Neural progenitor cell (in vitro differentiated cells): ENCODE measurements at regions not wholly inside any gene's neighbourhood (a gene's known extent, or its start where the extent isn't known, plus 50 kb on each side); places are given as distances from the start of the nearest gene placed in this dataset.
A peak's percentile ranks its signal among the peaks of the same experiment; 100 is the strongest.

Experiments used
- EZH2phosphoT487 ChIP-seq: fragments of 200-600 bp; sonication (generic); IDR thresholded peaks from 2 replicates; pipeline ENCODE4 v1.6.1; 2017; ENCODE audit warnings: antibody characterized with exemption
- TF ChIP-seq, protein P1 (sequence below): fragments of 200-600 bp; sonication (generic); IDR thresholded peaks from 2 replicates; pipeline ENCODE4 v1.5.1; 2017; ENCODE audit warnings: antibody characterized with exemption, mild to moderate bottlenecking

DNA sequence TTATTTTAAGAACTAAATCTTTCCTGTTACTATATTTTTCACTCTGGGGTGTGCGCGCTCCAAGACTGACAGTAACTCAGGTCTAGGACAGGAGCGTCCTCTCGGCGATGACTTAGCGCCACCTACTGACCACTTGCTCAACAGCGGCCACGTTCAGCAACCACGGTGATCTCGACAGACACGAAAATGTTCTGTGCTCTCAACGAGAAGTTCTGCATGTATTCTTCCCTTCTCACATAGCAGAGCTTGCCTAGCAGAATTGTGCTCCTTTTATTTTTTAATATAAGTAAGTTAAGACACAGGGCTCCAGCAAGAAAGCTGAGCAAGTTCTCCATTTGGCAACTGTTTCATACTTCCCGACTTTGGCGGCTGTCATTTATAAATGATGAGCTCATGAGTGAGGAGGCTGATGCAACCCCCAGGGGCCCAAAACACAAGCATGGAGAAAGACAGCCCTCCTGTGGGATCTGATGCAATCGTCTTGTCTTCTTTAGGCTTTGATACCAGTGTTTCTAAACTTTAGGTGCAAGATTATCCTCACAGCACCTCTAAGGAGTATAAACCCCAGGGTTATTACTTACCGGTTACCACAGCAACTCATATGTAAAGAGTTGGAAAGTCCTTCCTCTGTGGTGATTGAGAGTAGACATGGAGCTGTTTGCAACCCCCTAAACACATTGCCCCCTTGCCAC lies 92.6 kb downstream of the HHIPL2 start:
- TF ChIP-seq, protein P1, sequence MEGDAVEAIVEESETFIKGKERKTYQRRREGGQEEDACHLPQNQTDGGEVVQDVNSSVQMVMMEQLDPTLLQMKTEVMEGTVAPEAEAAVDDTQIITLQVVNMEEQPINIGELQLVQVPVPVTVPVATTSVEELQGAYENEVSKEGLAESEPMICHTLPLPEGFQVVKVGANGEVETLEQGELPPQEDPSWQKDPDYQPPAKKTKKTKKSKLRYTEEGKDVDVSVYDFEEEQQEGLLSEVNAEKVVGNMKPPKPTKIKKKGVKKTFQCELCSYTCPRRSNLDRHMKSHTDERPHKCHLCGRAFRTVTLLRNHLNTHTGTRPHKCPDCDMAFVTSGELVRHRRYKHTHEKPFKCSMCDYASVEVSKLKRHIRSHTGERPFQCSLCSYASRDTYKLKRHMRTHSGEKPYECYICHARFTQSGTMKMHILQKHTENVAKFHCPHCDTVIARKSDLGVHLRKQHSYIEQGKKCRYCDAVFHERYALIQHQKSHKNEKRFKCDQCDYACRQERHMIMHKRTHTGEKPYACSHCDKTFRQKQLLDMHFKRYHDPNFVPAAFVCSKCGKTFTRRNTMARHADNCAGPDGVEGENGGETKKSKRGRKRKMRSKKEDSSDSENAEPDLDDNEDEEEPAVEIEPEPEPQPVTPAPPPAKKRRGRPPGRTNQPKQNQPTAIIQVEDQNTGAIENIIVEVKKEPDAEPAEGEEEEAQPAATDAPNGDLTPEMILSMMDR = peak; percentile 97
- TF ChIP-seq EZH2phosphoT487 = no peak
